ENCODE measurements at regions not wholly inside any gene's neighbourhood (a gene's known extent, or its start where the extent isn't known, plus 50 kb on each side); places are given as distances from the start of the nearest gene placed in this dataset.

- H3K4me1 ChIP-seq (ENCODE audit: control insufficient read depth in 4 of 4, insufficient read depth in 4 of 4, low read length in 3 of 4), result no peaks in the 10 kb centered on the region
- H3K9me3 ChIP-seq (ENCODE audit: control insufficient read depth in 4 of 4, low read length in 3 of 4), result no peaks in the 10 kb centered on the region
- H3K4me3 ChIP-seq (ENCODE audit: low read depth in 1 of 3, low read length in 3 of 3), result no peak overlapping the region
- 26% methylated on average over 3 of the region's 3 CpGs for WGBS
- H3K27ac ChIP-seq (ENCODE audit: low read depth in 1 of 2, low read length in 2 of 2), result no peak overlapping the region
- no peak overlapping the region for H3K9ac ChIP-seq (ENCODE audit: low read depth in 1 of 2, low read length in 2 of 2)
- DNase-seq (ENCODE audit: low spot score), result no peak
- H3K36me3 ChIP-seq (ENCODE audit: control insufficient read depth in 4 of 4, insufficient read depth in 3 of 4, low read depth in 1 of 4, low read length in 3 of 4), result no peaks in the 10 kb centered on the region
- TF ChIP-seq JUND (IDR thresholded peaks at IDR 0.05) (no peak), EGR1 (IDR thresholded peaks at IDR 0.05; ENCODE audit: low read depth in 2 of 2) (no peak), MAX (IDR thresholded peaks at IDR 0.05) (no peak), GABPA (IDR thresholded peaks at IDR 0.05 in 1 of 2, conservative IDR thresholded peaks at IDR 0.05 in 1 of 2) (no peak), HNF4G (IDR thresholded peaks at IDR 0.05) (no peak), RXRA (IDR thresholded peaks at IDR 0.05) (no peak), YY1 (IDR thresholded peaks at IDR 0.05) (no peak), NR2F2 (IDR thresholded peaks at IDR 0.05) (no peak), RAD21 (IDR thresholded peaks at IDR 0.05) (no peak), TAF1 (conservative IDR thresholded peaks at IDR 0.05) (no peak), ZBTB33 (IDR thresholded peaks at IDR 0.05) (no peak), SP1 (IDR thresholded peaks at IDR 0.05) (no peak), CTCF (IDR thresholded peaks at IDR 0.05; ENCODE audit: low read depth, low read length, missing input control) (no peak), FOXA1 (IDR thresholded peaks at IDR 0.05) (no peak), ATF3 (IDR thresholded peaks at IDR 0.05) (no peak), FOXA2 (IDR thresholded peaks at IDR 0.05) (no peak)
- no peaks in the 10 kb centered on the region for H3K27me3 ChIP-seq (ENCODE audit: control insufficient read depth in 4 of 4, insufficient read depth in 4 of 4, low read length in 3 of 4)
Measured at GRCh38 chr4:138051157-138051556, 191.0 kb downstream of the SLC7A11 start.

- H3K4me1 ChIP-seq (ENCODE audit: control insufficient read depth in 4 of 4, insufficient read depth in 4 of 4, low read length in 3 of 4), result no peaks in the 10 kb centered on the region
- no peak for DNase-seq (ENCODE audit: low spot score)
- no peaks in the 10 kb centered on the region for H3K36me3 ChIP-seq (ENCODE audit: control insufficient read depth in 4 of 4, insufficient read depth in 3 of 4, low read depth in 1 of 4, low read length in 3 of 4)
- WGBS, result 79% methylated on average over 6 of the region's 6 CpGs
- H3K9ac ChIP-seq (ENCODE audit: low read depth in 1 of 2, low read length in 2 of 2), result no peak overlapping the region
- H3K4me3 ChIP-seq (ENCODE audit: low read depth in 1 of 3, low read length in 3 of 3), result no peak overlapping the region
- H3K9me3 ChIP-seq (ENCODE audit: control insufficient read depth in 4 of 4, low read length in 3 of 4), result no peaks in the 10 kb centered on the region
- no peak for TF ChIP-seq SP1 (IDR thresholded peaks at IDR 0.05)
- TF ChIP-seq RAD21 (IDR thresholded peaks at IDR 0.05), result no peak
- no peak overlapping the region for H3K27ac ChIP-seq (ENCODE audit: low read depth in 1 of 2, low read length in 2 of 2)
- H3K27me3 ChIP-seq (ENCODE audit: control insufficient read depth in 4 of 4, insufficient read depth in 4 of 4, low read length in 3 of 4), result no peaks in the 10 kb centered on the region
Measured at GRCh38 chr4:138050601-138051000, 191.5 kb downstream of the SLC7A11 start.

GRCh38 chr4:138049355-138049754 lies 192.8 kb downstream of the SLC7A11 start:
- no peaks in the 10 kb centered on the region for H3K27me3 ChIP-seq (ENCODE audit: control insufficient read depth in 4 of 4, insufficient read depth in 4 of 4, low read length in 3 of 4)
- no peak for DNase-seq (ENCODE audit: low spot score)
- no peak overlapping the region for H3K27ac ChIP-seq (ENCODE audit: low read depth in 1 of 2, low read length in 2 of 2)
- no peaks in the 10 kb centered on the region for H3K4me1 ChIP-seq (ENCODE audit: control insufficient read depth in 4 of 4, insufficient read depth in 4 of 4, low read length in 3 of 4)
- 85% methylated on average over 5 of the region's 5 CpGs for WGBS
- H3K4me3 ChIP-seq (ENCODE audit: low read depth in 1 of 3, low read length in 3 of 3), result no peak overlapping the region
- H3K9ac ChIP-seq (ENCODE audit: low read depth in 1 of 2, low read length in 2 of 2), result no peak overlapping the region
- H3K9me3 ChIP-seq (ENCODE audit: control insufficient read depth in 4 of 4, low read length in 3 of 4), result no peaks in the 10 kb centered on the region
- no peaks in the 10 kb centered on the region for H3K36me3 ChIP-seq (ENCODE audit: control insufficient read depth in 4 of 4, insufficient read depth in 3 of 4, low read depth in 1 of 4, low read length in 3 of 4)
- TF ChIP-seq CTCF (IDR thresholded peaks at IDR 0.05; ENCODE audit: low read depth, low read length, missing input control) (no peak), HNF4G (IDR thresholded peaks at IDR 0.05) (no peak), MAX (IDR thresholded peaks at IDR 0.05) (no peak), ZBTB33 (IDR thresholded peaks at IDR 0.05) (no peak), EGR1 (IDR thresholded peaks at IDR 0.05; ENCODE audit: low read depth in 2 of 2) (no peak), RAD21 (IDR thresholded peaks at IDR 0.05) (no peak), TAF1 (conservative IDR thresholded peaks at IDR 0.05) (no peak), SP1 (IDR thresholded peaks at IDR 0.05) (no peak), NR2F2 (IDR thresholded peaks at IDR 0.05) (no peak), YY1 (IDR thresholded peaks at IDR 0.05) (no peak), JUND (IDR thresholded peaks at IDR 0.05) (no peak), FOXA1 (IDR thresholded peaks at IDR 0.05) (no peak), GABPA (IDR thresholded peaks at IDR 0.05 in 1 of 2, conservative IDR thresholded peaks at IDR 0.05 in 1 of 2) (no peak)

Measured in liver (tissue), 8 donors.